HG02973 (cell line): ENCODE measurements at regions not wholly inside any gene's neighbourhood (a gene's known extent, or its start where the extent isn't known, plus 50 kb on each side); places are given as distances from the start of the nearest gene placed in this dataset.

Experiments
- ATAC-seq: cut with Tn5 transposase; IDR thresholded peaks from one replicate; pipeline ENCODE4 v1.9.1; 2021; ENCODE audit warnings: moderate library complexity; ENCODE audit not compliant: unreplicated experiment

GRCh38 chr2:82875858-82876257 lies 1583.2 kb downstream of the SUCLG1 start:
- ATAC-seq = no peak

DNA sequence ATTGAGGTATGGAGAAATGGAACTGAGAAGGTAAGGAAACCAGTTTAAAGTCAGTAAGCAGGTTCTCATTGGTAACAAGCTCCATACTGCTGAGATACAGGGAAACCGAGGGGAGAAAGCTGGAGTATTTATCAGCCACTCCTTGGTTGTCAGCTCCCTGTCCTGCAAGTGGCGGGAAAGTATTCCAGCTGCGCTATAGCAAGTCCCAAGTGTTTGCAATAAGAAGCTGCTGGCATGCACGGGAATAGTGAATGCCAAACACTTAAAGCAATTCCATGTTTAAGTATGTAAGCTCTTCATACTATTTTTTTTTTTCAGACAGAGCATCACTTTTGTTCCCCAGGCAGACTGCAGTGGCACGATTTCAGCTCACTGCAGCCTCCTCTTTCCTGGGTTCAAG lies 1601.1 kb downstream of the SUCLG1 start:
- ATAC-seq = no peak

GRCh38 chr2:82853299-82853698 lies 1605.8 kb downstream of the SUCLG1 start:
- no peak for ATAC-seq

DNA sequence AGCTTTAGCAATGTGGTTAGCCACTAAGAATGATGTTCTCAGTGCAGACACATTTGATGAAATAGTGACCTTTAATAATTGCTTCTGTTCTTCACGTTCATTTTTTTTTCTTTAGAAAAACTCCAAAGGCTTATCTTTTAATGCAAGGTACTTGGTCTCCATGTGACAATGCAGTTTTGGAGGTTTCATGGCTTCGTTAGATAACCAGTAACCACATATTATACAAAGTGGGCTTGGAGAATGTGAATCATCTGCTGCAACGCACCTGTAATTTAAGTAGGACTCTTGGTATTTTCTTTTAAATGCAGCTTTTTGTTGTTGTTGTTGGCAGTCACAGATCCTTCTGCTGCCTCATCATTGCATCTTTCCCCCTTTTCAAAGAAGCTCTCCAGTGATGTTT lies 1606.3 kb downstream of the SUCLG1 start:
- ATAC-seq = no peak

- ATAC-seq = no peak
Observed at GRCh38 chr2:82848285-82848684, 1610.8 kb downstream of the SUCLG1 start.

GRCh38 chr2:82839036-82839435 lies 1620.0 kb downstream of the SUCLG1 start:
- ATAC-seq = no peak

DNA sequence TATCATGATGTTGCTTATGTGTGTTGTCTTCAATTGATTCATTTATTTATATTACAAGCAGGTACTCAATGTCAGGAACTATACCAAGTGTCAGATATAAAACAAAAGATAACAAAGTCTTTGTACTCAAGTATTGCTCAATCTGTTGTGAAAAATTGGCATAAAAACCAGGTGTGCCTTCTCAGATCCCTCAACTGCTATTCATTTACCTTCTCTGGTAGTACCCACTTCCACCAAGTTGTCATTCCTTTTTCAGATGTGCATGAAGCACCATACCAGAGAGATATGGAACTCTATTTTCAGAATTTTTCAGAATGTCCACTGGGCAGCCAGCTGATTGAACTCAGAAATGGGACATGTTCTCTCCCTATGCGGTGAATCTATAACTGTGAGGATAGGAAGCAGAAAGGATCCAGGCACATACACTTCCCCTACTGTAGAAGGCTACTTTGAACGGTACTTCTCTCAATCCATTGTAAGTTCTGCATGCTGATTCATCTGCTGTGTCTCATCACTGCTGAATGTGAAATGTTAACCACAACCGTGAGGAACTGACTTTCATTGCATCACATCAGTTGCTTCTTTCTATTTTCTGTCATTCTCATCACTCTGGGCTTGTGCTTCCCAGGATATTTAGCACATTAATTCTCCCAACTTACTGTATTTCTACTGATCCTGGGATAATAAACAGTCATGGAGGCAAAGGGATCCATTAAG lies 1621.3 kb downstream of the SUCLG1 start:
- ATAC-seq = no peak

DNA sequence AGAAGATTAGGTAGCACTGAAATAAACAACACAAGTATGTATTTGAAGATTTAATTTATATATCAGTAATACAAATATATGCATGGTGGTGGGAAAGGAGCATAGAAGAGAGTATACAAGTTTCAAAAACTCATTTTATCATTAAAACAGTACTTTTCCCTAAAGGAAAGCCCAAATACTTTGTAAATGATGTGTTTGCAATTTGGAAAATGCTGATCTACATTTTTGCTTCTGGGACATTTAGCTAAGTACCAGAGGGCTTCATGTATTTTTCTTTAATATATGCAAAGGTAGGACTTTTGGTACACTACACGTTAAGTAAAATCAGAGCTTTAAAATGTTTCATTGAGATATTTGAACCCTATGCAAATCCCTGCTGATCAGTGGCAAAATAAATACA lies 1624.2 kb downstream of the SUCLG1 start:
- ATAC-seq = no peak

DNA sequence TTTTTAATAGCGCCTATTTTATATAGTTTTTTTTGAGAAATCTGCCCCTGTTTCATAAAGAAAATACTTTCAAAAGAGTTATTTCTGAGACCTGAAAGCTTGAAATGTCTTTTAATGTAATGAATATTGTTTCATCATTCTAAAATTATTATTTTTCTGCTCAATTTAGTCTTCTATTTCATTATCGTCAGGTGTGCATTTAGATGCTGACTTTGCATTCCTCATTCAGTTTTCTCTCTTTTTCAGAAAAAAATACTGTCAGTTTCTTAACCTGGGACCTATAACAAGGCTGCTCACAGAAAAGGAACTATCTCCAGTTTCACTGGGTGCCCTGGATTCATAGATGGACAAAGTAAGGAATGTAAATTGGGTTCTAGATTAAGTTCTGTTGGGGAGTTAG lies 1631.7 kb downstream of the SUCLG1 start:
- ATAC-seq = no peak

DNA sequence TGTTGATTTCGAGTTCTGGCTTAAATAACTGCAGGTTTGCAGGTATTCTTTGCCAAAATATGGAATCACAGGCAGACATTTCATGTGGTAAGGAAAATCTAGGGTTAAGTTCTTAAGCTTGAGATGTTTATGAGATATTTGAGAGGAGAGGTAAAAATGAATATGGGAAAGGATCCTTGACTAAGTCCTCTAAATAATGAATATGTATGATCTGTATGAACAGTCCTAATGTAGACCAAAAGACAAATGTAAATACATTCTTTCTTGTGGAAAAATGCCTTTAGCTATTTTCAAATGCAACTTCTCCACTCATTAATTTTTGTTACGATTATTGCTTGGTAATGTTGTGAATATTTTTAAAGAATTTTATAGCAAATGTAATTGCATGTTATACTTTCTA lies 1632.6 kb downstream of the SUCLG1 start:
- no peak for ATAC-seq

GRCh38 chr2:82825410-82826090 lies 1633.5 kb downstream of the SUCLG1 start:
- ATAC-seq = no peak

- no peak for ATAC-seq
Observed at GRCh38 chr2:82823892-82824291, 1635.2 kb downstream of the SUCLG1 start.

GRCh38 chr2:82819951-82820350 lies 1639.1 kb downstream of the SUCLG1 start:
- no peak for ATAC-seq

- ATAC-seq = no peak
Observed at GRCh38 chr2:82814146-82814545, 1644.9 kb downstream of the SUCLG1 start.

GRCh38 chr2:82811946-82812345 lies 1647.1 kb downstream of the SUCLG1 start:
- no peak for ATAC-seq

DNA sequence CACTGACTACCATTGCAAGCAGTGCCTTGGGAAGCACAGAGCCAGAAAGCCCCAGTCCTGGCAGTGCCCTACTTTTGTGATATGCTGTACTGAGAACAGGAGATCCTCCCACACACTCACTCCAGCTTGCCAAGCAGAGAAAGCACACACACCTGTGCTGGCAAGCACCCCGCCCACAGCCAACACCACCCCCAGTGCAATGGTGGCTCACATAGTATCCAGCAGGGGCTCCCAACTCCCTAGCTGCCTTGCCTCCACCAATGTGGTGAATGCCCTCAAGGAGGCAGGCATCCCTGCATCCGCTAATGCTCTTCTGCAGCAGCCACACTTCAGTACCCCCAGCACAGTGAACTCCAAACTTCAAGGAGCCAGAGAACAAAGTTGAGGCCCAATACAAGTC lies 1655.8 kb downstream of the SUCLG1 start:
- no peak for ATAC-seq

- no peak for ATAC-seq
Observed at GRCh38 chr2:82797469-82797868, 1661.6 kb downstream of the SUCLG1 start.

DNA sequence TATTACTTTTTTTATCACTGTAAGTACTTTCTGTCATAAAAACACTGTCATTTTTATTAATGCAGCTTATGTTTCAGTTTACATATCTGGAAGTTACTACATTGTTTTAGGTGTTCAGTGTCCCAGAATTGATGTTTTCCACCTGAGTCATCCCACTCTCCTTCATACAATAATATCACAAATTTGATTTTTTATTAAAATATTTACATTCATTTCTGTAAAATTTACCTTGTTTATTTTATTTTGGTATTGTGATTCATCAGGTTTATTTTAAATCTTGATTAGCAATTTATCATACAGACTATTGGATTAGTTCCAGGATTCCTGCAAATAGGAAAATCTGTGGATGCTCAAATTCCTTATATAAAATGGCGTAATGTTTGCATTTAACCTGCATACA lies 1662.9 kb downstream of the SUCLG1 start:
- ATAC-seq = no peak

DNA sequence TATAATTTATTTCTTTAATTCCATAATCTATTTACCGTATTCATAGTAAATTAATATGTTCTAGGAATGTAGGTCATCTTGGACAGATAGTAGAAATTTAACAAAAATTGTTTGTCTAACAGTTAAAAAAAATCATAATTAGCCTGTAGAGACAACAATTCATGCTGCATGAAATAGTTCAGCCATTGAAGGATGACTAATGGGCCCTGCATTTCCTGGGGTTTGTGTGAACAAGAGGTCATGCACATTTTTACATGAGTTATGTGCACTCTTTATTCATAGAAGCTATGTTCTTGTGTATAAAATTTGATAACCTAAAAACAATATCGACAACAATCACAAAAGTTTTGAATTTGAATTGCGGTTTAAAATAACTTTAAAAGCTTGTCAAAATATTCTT lies 1663.6 kb downstream of the SUCLG1 start:
- no peak for ATAC-seq

- no peak for ATAC-seq
Observed at GRCh38 chr2:82793711-82794435, 1665.2 kb downstream of the SUCLG1 start.

DNA sequence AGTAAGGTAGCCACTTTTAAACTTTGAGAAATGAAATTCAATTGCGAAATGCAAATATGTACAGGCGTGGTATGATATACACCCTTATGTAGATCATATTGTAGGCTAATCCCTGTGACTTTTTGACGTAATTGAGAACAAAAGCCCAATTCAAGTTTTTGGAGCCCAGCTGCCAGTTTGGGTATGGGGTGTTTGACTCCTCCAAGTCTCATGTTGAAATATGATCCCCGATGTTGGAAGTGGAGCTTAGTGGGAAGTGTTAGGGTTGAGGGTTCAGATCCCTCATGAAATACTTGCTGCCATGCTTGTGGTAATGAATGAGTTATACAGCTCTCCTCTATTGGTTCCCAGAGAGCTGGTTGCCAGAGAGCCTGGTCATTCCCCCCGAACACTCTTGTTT lies 1666.8 kb downstream of the SUCLG1 start:
- no peak for ATAC-seq
